ENCODE measurements at regions not wholly inside any gene's neighbourhood (a gene's known extent, or its start where the extent isn't known, plus 50 kb on each side); places are given as distances from the start of the nearest gene placed in this dataset.

DNA sequence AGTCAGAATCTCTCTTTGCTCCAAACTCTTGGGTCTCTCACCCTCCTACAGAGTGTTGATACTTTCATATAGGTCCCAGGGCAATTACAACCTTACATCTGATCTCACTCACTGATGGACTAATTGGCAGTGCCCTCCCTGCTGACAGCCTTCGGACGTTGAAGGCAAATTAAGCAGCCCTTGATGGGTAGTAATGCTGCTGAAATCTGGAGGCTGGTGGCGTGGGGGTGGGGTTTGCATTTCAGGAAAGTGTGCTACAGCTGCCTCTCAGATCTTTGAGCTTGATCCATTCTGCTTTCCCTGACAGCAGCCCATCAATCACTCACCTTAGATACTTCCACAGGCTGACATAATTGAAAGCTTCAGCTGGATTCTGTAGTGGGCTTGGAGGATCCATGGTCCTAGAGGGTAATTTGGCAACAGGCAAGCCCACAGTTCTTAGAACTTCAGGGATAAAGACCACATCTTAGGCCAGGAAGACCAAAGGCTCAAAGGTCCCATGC, 349.1 kb upstream of the PODXL start:
- no peak for DNase-seq (ENCODE audit: low spot score in 2 of 2)
- 37% methylated on average over 3 of the region's 3 CpGs for WGBS
- peaks cover 64% of the 10 kb centered on the region for H3K27me3 ChIP-seq

DNA sequence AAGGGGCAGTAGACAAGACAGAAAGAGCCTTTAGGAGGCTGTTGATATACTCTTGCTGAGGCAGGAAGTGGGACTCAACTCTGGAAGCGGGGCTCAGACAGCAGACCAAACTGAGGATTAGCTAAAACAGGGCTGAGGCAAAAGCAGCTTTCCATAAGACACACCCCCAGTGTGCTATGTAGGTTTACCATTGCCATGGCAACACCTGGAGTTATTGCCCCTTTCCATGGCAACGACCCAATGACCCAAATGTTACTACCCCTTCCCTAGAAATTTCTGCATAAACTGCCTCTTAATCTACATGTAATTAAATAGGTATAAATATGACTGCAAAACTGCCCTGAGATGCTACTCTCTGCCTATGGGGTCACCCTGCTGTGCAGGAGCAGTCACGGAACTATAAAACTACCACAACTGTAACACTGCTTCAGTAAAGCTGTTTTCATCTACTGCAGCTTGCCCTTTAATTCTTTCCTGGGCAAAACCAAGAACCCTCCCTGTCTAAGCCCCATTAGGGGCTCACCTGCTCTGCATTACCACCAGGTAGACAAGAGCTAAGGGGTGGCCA, 348.4 kb upstream of the PODXL start:
- peaks cover 5% of the 10 kb centered on the region for H3K4me1 ChIP-seq
- TF ChIP-seq, protein P1, sequence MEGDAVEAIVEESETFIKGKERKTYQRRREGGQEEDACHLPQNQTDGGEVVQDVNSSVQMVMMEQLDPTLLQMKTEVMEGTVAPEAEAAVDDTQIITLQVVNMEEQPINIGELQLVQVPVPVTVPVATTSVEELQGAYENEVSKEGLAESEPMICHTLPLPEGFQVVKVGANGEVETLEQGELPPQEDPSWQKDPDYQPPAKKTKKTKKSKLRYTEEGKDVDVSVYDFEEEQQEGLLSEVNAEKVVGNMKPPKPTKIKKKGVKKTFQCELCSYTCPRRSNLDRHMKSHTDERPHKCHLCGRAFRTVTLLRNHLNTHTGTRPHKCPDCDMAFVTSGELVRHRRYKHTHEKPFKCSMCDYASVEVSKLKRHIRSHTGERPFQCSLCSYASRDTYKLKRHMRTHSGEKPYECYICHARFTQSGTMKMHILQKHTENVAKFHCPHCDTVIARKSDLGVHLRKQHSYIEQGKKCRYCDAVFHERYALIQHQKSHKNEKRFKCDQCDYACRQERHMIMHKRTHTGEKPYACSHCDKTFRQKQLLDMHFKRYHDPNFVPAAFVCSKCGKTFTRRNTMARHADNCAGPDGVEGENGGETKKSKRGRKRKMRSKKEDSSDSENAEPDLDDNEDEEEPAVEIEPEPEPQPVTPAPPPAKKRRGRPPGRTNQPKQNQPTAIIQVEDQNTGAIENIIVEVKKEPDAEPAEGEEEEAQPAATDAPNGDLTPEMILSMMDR (IDR thresholded peaks at IDR 0.05) = no peak
- no peak for TF ChIP-seq EP300 (IDR thresholded peaks at IDR 0.05)
- TF ChIP-seq POLR2AphosphoS5 (IDR thresholded peaks at IDR 0.05) = no peak
- TF ChIP-seq POLR2A (IDR thresholded peaks at IDR 0.05) = no peak
- H3K36me3 ChIP-seq = no peaks in the 10 kb centered on the region
- H3K27me3 ChIP-seq = peaks cover 59% of the 10 kb centered on the region
- WGBS = 46% methylated on average over 3 of the region's 3 CpGs
- H3K4me3 ChIP-seq = no peak overlapping the region
- DNase-seq (ENCODE audit: low spot score in 2 of 2) = no peak
- no peaks in the 10 kb centered on the region for H3K9me3 ChIP-seq
- no peak overlapping the region for H3K27ac ChIP-seq

More for the DNA sequence above, 349.1 kb upstream of the PODXL start:
- Histone ChIP-seq H3K27ac (no peak overlapping the region), H3K9me3 (no peaks in the 10 kb centered on the region), H3K4me3 (no peak overlapping the region), H3K36me3 (no peaks in the 10 kb centered on the region), H3K4me1 (peaks cover 5% of the 10 kb centered on the region)
- TF ChIP-seq EP300 (IDR thresholded peaks at IDR 0.05) (no peak), POLR2A (IDR thresholded peaks at IDR 0.05) (no peak), POLR2AphosphoS5 (IDR thresholded peaks at IDR 0.05) (no peak)
- TF ChIP-seq, protein P1 (IDR thresholded peaks at IDR 0.05) = no peak

DNA sequence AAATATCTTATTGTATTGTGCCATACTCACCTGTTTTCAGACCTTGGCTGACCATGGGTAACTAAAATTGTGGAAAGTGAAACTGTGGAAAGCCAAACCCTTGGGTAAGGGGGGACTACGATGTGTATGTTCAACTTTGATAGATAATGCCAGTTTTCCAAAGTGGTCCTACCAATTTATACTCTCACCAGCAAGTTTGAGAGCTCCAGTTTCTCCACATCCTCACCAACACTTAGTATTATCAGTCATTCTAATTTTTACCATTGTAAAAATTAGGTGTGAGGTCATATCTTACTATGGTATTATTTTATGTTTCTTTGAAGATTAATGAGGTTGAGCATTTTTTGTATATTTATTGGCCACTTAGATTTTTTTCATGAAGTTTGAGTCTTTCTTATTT, 346.9 kb upstream of the PODXL start:
- peaks cover 44% of the 10 kb centered on the region for H3K27me3 ChIP-seq
- no peak for DNase-seq (ENCODE audit: low spot score in 2 of 2)
- H3K4me1 ChIP-seq = no peaks in the 10 kb centered on the region
- no peaks in the 10 kb centered on the region for H3K36me3 ChIP-seq
- WGBS = 90% methylated on average over 1 of the region's 1 CpG
- TF ChIP-seq, protein P1 (IDR thresholded peaks at IDR 0.05) = no peak
- TF ChIP-seq POLR2A (IDR thresholded peaks at IDR 0.05) (no peak), EP300 (IDR thresholded peaks at IDR 0.05) (no peak)
- H3K9me3 ChIP-seq = no peaks in the 10 kb centered on the region
- H3K27ac ChIP-seq = no peak overlapping the region
- H3K4me3 ChIP-seq = no peak overlapping the region

DNA sequence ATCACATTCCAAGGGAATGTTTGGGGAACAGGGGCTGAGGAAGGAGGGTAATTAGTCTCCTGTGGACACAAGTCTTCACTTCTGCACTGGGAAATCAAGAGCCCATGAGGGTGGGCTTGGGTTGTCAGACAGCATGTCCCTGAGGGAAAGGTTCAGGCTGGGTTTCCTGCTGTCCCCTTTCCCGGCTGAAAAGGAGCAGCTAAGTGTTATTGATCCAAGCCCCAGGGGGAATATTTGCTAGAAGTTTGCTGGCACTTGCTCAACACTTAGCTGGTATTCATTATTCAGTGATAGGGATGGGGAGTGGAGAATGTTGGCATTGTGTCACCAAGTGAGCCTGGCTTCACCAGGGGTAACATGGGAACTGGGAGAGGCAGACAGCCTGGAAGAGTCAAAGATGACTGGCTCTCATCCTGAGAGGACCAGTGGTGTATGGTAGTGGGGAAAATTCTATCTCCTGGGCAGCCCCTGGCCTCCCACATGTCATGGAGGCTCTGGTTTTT, 344.4 kb upstream of the PODXL start:
- TF ChIP-seq, protein P1 (IDR thresholded peaks at IDR 0.05) = no peak
- no peak for TF ChIP-seq POLR2AphosphoS5 (IDR thresholded peaks at IDR 0.05)
- TF ChIP-seq EP300 (IDR thresholded peaks at IDR 0.05) = no peak
- DNase-seq (ENCODE audit: low spot score in 2 of 2) = no peak
- H3K27ac ChIP-seq = no peak overlapping the region
- H3K4me1 ChIP-seq = no peaks in the 10 kb centered on the region
- no peaks in the 10 kb centered on the region for H3K9me3 ChIP-seq
- H3K4me3 ChIP-seq = no peak overlapping the region
- peaks cover 30% of the 10 kb centered on the region for H3K27me3 ChIP-seq
- 20% methylated on average over 1 of the region's 1 CpG for WGBS
- no peaks in the 10 kb centered on the region for H3K36me3 ChIP-seq

DNA sequence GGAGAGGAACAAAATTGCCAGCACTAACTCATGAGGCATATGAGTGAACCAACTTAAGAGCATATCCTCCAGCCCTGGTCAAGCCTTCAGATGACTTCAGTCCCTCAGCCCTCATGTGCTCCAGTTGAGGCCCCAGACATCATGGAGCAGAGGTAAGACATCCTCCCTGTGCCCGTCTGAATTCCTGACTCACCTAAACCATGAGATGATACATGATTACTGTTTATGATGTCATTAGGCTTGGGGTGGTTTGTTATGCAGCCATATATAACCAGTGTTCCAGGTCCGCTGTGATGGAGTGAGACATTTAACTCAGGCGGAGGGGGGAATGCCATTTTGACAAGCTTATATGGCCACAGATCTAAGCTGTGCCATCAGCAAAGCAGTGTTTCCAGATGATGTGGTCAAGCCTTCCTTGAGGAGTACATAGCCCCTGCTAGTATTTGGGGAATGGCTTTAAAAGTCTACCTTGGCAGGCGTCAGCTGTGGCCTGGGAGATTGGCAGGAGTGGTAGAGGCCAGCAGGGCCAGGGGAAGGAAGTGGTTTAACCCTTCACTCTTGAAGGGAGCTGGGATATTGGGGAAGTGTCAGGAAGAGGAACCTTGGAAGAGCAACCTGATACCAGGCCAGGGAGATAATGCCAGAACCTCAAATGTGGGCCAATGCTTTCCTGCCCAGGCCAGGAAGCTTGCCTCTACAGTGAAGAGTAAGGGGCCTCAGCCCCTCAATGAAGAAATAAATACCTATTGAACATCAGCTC, 343.0 kb upstream of the PODXL start:
- H3K9me3 ChIP-seq = no peaks in the 10 kb centered on the region
- TF ChIP-seq EP300 (IDR thresholded peaks at IDR 0.05) (no peak), POLR2AphosphoS5 (IDR thresholded peaks at IDR 0.05) (no peak), POLR2A (IDR thresholded peaks at IDR 0.05) (no peak)
- TF ChIP-seq, protein P1 (IDR thresholded peaks at IDR 0.05) = no peak
- 83% methylated on average over 4 of the region's 4 CpGs for WGBS

More for the DNA sequence above, 343.0 kb upstream of the PODXL start:
- Histone ChIP-seq H3K36me3 (no peaks in the 10 kb centered on the region), H3K4me3 (no peak overlapping the region), H3K4me1 (no peaks in the 10 kb centered on the region), H3K27me3 (peaks cover 18% of the 10 kb centered on the region), H3K27ac (no peak overlapping the region)
- DNase-seq (ENCODE audit: low spot score in 2 of 2) = no peak
